Progenitor cell of endocrine pancreas (in vitro differentiated cells): ENCODE measurements at regions not wholly inside any gene's neighbourhood (a gene's known extent, or its start where the extent isn't known, plus 50 kb on each side); places are given as distances from the start of the nearest gene placed in this dataset.

Experiments used
- DNase-seq: peaks from one replicate; pipeline ENCODE4 v3.0.0; 2021; ENCODE audit warnings: low spot score; ENCODE audit not compliant: unreplicated experiment
- H3K27ac Mint-ChIP-seq: 2 replicates; pipeline ENCODE4 v1.8.0; 2021; ENCODE audit warnings: mild to moderate bottlenecking, moderate library complexity, mixed read lengths
- H3K27me3 Mint-ChIP-seq: 2 replicates; pipeline ENCODE4 v1.8.0; 2021; ENCODE audit warnings: mixed read lengths
- H3K36me3 Mint-ChIP-seq: 2 replicates; pipeline ENCODE4 v1.8.0; 2022; ENCODE audit warnings: mixed read lengths; ENCODE audit not compliant: insufficient read depth
- H3K4me1 Mint-ChIP-seq: 2 replicates; pipeline ENCODE4 v1.8.0; 2021; ENCODE audit warnings: low read depth, mixed read lengths
- H3K4me3 Mint-ChIP-seq: 2 replicates; pipeline ENCODE4 v1.8.0; 2021; ENCODE audit warnings: low read depth, mild to moderate bottlenecking, moderate library complexity, mixed read lengths
- H3K9me3 Mint-ChIP-seq: 2 replicates; pipeline ENCODE4 v1.8.0; 2021; ENCODE audit warnings: low read depth, mixed read lengths
- TF ChIP-seq, protein P1 (sequence below): fragments of 200-600 bp; sonication (generic); IDR thresholded peaks from one replicate; pipeline ENCODE4 v1.5.0; 2021; ENCODE audit warnings: antibody characterized with exemption, mild to moderate bottlenecking; ENCODE audit not compliant: unreplicated experiment

DNA sequence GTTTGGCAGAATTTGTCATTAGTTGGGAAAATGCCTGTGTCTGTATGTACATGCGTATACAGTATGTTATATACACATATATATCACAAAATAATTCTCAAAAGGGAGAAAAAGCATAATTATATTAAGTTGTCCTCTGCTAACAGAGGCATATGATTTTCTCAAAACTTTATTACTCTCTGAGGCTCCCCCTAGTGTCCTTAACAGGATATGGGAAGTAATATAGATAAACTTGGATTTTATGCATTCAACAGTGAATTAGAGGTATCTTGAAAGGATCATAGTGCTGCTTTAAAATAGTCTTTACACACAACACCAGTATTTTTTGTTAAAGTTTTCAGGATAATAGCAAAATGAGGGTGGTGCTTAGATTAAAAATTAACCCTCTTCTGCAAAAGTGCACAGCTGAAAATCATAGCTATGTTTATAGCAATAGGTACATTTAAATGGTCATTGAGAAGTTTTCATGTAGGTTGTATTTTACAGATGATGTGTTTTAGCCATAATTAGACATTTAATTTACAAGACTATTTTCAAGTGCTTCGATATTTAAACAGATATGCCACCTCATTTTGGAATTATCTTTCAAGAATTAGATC, 454.0 kb upstream of the ROBO2 start:
- no peak for DNase-seq
- Mint-ChIP-seq H3K27me3 (no peaks in the 10 kb centered on the region), H3K9me3 (no peaks in the 10 kb centered on the region), H3K36me3 (no peaks in the 10 kb centered on the region), H3K4me1 (no peaks in the 10 kb centered on the region), H3K27ac (no peak overlapping the region), H3K4me3 (no peak overlapping the region)
- TF ChIP-seq, protein P1, sequence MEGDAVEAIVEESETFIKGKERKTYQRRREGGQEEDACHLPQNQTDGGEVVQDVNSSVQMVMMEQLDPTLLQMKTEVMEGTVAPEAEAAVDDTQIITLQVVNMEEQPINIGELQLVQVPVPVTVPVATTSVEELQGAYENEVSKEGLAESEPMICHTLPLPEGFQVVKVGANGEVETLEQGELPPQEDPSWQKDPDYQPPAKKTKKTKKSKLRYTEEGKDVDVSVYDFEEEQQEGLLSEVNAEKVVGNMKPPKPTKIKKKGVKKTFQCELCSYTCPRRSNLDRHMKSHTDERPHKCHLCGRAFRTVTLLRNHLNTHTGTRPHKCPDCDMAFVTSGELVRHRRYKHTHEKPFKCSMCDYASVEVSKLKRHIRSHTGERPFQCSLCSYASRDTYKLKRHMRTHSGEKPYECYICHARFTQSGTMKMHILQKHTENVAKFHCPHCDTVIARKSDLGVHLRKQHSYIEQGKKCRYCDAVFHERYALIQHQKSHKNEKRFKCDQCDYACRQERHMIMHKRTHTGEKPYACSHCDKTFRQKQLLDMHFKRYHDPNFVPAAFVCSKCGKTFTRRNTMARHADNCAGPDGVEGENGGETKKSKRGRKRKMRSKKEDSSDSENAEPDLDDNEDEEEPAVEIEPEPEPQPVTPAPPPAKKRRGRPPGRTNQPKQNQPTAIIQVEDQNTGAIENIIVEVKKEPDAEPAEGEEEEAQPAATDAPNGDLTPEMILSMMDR: peak; percentile 79

DNA sequence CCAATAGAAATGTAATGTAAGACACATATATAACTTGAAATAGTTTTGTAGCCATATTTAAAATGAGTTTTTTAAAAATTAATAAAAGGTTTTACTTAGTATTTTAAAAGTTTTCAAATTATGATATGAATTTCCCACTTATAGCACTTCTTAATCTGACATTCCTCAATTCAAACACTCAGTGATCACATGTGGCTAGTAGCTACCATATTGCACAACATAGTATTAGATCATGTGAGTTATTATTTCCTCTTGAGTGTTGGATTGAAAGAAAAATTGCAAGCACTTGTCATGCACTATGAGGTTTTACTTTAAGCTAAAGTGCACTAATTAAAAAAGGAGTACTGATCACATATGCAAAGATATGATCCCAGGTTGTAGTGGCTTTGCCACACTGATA, 453.4 kb upstream of the ROBO2 start:
- TF ChIP-seq, protein P1: no peak
- no peaks in the 10 kb centered on the region for H3K36me3 Mint-ChIP-seq

DNA sequence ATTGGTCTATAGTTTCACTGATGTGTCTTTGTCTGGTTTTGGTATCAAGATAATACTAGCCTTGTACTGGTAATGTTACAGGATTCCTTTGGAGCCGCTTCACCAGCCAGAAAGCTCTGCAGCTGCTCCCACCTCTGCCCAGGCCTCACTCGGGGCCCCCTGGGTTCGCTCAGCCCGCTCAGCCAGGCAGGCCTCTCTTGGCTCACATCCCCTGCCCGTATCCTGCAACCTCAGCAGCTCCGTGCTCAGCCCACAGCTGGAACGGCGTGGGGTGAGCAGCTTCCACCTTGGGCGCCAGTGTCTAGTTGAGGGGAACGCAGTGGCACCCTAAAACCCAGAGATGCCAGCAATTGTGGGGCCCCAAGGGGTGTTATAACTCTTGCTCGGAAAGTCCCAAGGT, 429.7 kb upstream of the ROBO2 start:
- TF ChIP-seq, protein P1: no peak
- Mint-ChIP-seq H3K27ac (no peak overlapping the region), H3K9me3 (no peaks in the 10 kb centered on the region), H3K4me1 (no peaks in the 10 kb centered on the region), H3K27me3 (no peaks in the 10 kb centered on the region), H3K4me3 (no peak overlapping the region), H3K36me3 (no peaks in the 10 kb centered on the region)
- no peak for DNase-seq

More for the DNA sequence above, 453.4 kb upstream of the ROBO2 start:
- H3K4me3 Mint-ChIP-seq: no peak overlapping the region
- no peaks in the 10 kb centered on the region for H3K9me3 Mint-ChIP-seq
- H3K27me3 Mint-ChIP-seq: no peaks in the 10 kb centered on the region
- no peak for DNase-seq
- H3K27ac Mint-ChIP-seq: no peak overlapping the region
- H3K4me1 Mint-ChIP-seq: no peaks in the 10 kb centered on the region

DNA sequence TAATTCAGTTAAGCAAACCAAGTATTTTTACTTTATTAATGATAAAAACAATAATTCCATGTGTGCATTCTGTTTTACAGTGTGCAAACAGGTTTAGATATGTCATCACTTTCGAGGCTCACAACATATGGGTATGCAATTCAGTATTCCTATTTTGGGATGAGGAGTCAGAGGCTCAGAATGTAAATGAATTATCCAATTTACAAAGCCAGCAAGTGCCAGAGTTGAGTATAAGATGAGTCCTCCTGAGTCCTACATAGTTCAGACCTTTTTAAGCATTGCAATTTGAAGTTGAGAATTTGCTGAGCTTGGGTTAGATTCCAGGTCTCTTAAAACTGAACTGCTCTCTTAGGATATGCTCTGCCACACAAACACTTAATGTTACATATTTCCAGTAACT, 424.2 kb upstream of the ROBO2 start:
- peaks cover 6% of the 10 kb centered on the region for H3K9me3 Mint-ChIP-seq
- H3K4me3 Mint-ChIP-seq: no peak overlapping the region
- TF ChIP-seq, protein P1: no peak

DNA sequence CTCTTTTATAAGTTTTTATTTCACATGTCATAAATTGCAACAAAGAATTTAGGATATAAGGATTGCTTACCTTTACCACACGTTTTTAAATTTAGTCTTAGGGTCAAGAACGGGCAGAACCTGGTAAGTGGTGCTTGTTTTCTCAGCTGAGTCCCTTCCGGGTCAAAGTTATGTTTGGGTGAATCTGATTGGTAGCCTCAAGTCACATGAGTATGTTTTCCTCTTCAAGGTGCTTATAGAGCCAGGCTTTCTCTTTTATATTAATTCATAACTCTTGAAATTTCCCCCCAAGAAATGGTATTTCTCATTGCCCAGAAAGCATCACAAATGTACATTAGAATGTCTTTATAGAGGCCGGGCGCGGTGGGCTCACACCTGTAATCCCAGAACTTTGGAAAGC, 415.7 kb upstream of the ROBO2 start:
- no peak for DNase-seq
- Mint-ChIP-seq H3K4me3 (no peak overlapping the region), H3K9me3 (peaks cover 3% of the 10 kb centered on the region), H3K36me3 (no peaks in the 10 kb centered on the region), H3K27me3 (no peaks in the 10 kb centered on the region), H3K27ac (no peak overlapping the region), H3K4me1 (no peaks in the 10 kb centered on the region)
- TF ChIP-seq, protein P1: no peak

More for the DNA sequence above, 424.2 kb upstream of the ROBO2 start:
- no peak for DNase-seq
- H3K27ac Mint-ChIP-seq: no peak overlapping the region
- H3K27me3 Mint-ChIP-seq: no peaks in the 10 kb centered on the region
- H3K36me3 Mint-ChIP-seq: no peaks in the 10 kb centered on the region
- H3K4me1 Mint-ChIP-seq: no peaks in the 10 kb centered on the region
